Endothelial cell of umbilical vein (primary cell): ENCODE measurements at regions not wholly inside any gene's neighbourhood (a gene's known extent, or its start where the extent isn't known, plus 50 kb on each side); places are given as distances from the start of the nearest gene placed in this dataset.

Experiments used
- BruUV-seq: library from RNA; stranded (reverse); fragments of 400-500 nt; replicated peaks from 2 replicates; lab custom pipeline; 2021; lab: Mats Ljungman, UMichigan
- CTCF ChIA-PET: fragments of 300-600, 350-600 bp; sonication (Branson Sonifier 250); formaldehyde crosslinking; loops from one replicate; lab custom pipeline; 2021; ENCODE audit warnings: antibody characterized with exemption, inconsistent platforms; lab: Charles Lee
- POLR2A ChIA-PET: fragments of 300-600, 350-600 bp; sonication (Branson Sonifier 250); formaldehyde crosslinking; loops from one replicate; lab custom pipeline; 2021; ENCODE audit warnings: antibody characterized with exemption, inconsistent platforms; lab: Charles Lee
- DNase-seq: peaks from one replicate; pipeline ENCODE4 v3.0.0-alpha.2; 2011; ENCODE audit warnings: low read depth, low spot score
- FAIRE-seq: peaks from 2 replicates; lab custom pipeline; 2011; peaks lifted over from hg19 to GRCh38; lab: Jason Lieb, UNC
- H2AFZ ChIP-seq: 2 replicates; pipeline ENCODE4 v1.6.0; 2012; ENCODE audit warnings: low read depth, low read length, control low read depth, inconsistent platforms
- H3K27ac ChIP-seq: 2 replicates; pipeline ENCODE4 v1.5.1; 2011; ENCODE audit warnings: low read depth, mild to moderate bottlenecking, control low read depth, low read length, moderate library complexity; ENCODE audit not compliant: insufficient read depth
- H3K27me3 ChIP-seq, 2 experiments: 2 replicates each; pipeline versions ENCODE4 v1.6.0 to v1.6.1; 2011; ENCODE audit warnings: low read length in 2 of 2, mixed read lengths in 1 of 2; ENCODE audit not compliant: control insufficient read depth in 2 of 2, insufficient read depth in 2 of 2
- H3K36me3 ChIP-seq, 2 experiments: 2 replicates in 1 of 2; 3 replicates in 1 of 2; pipeline ENCODE4 v1.5.1; 2011; ENCODE audit warnings: low read length in 2 of 2, mild to moderate bottlenecking in 1 of 2, moderate library complexity in 1 of 2; ENCODE audit not compliant: control insufficient read depth in 2 of 2, insufficient read depth in 2 of 2; ENCODE audit errors: extremely low read depth in 1 of 2
- H3K4me1 ChIP-seq: 3 replicates; pipeline ENCODE4 v1.5.1; 2011; ENCODE audit warnings: mild to moderate bottlenecking, low read length; ENCODE audit not compliant: control insufficient read depth, insufficient read depth; ENCODE audit errors: extremely low read depth
- H3K4me2 ChIP-seq: 2 replicates; pipeline ENCODE4 v1.6.1; 2011; ENCODE audit warnings: low read length, control low read depth, mixed read lengths; ENCODE audit not compliant: insufficient read depth
- H3K4me3 ChIP-seq, 3 experiments: fragments of 200-600 bp in 1 of 3; sonication (generic), shearing (Covaris generic) in 1 of 3; replicated peaks in 1 of 3; 2 replicates each; pipeline ENCODE4 v1.5.1; 2011 to 2016; ENCODE audit warnings: control low read depth in 3 of 3, low read length in 3 of 3, mild to moderate bottlenecking in 2 of 3, inconsistent platforms in 1 of 3, low read depth in 1 of 3, moderate library complexity in 1 of 3; ENCODE audit not compliant: insufficient read depth in 1 of 3
- H3K79me2 ChIP-seq: 2 replicates; pipeline ENCODE4 v1.6.0; 2012; ENCODE audit warnings: low read length, inconsistent platforms; ENCODE audit not compliant: control insufficient read depth, insufficient read depth
- H3K9ac ChIP-seq: replicated peaks from 2 replicates; pipeline ENCODE3; 2011; ENCODE audit warnings: low read length, control low read depth; ENCODE audit not compliant: insufficient read depth; ENCODE audit errors: extremely low read depth
- H3K9me1 ChIP-seq: replicated peaks from 3 replicates; pipeline ENCODE4 v1.6.0; 2011; ENCODE audit warnings: mild to moderate bottlenecking, low read length; ENCODE audit not compliant: control insufficient read depth, insufficient read depth; ENCODE audit errors: extremely low read depth
- H3K9me3 ChIP-seq: replicated peaks from 2 replicates; pipeline ENCODE4 v1.5.1; 2012; ENCODE audit warnings: low read length, inconsistent platforms; ENCODE audit not compliant: control insufficient read depth, insufficient read depth
- H4K20me1 ChIP-seq: replicated peaks from 2 replicates; pipeline ENCODE3; 2011; ENCODE audit warnings: mild to moderate bottlenecking, low read length; ENCODE audit not compliant: control insufficient read depth, insufficient read depth; ENCODE audit errors: extremely low read depth
- EZH2 ChIP-seq: IDR thresholded peaks from 2 replicates; pipeline ENCODE4 v1.6.1; 2012; ENCODE audit warnings: borderline replicate concordance, low read depth, mild to moderate bottlenecking, moderate library complexity, low read length, inconsistent platforms; ENCODE audit not compliant: severe bottlenecking
- FOS ChIP-seq: IDR thresholded peaks from 2 replicates; pipeline ENCODE4 v1.6.1; 2011; ENCODE audit warnings: mild to moderate bottlenecking, low read length, moderate library complexity, borderline replicate concordance; ENCODE audit not compliant: insufficient read depth
- GATA2 ChIP-seq: IDR thresholded peaks from 2 replicates; pipeline ENCODE4 v1.7.0; 2011; ENCODE audit warnings: low read depth, mild to moderate bottlenecking, moderate library complexity, mixed read lengths, low read length; ENCODE audit not compliant: insufficient read length, insufficient read depth
- JUN ChIP-seq: IDR thresholded peaks from 2 replicates; pipeline ENCODE4 v1.6.1; 2011; ENCODE audit warnings: borderline replicate concordance, low read depth; ENCODE audit not compliant: insufficient read length, insufficient read depth
- MAX ChIP-seq: IDR thresholded peaks from 2 replicates; pipeline ENCODE4 v1.6.1; 2011; ENCODE audit not compliant: insufficient read depth, insufficient read length
- MYC ChIP-seq: IDR thresholded peaks from one replicate; pipeline ENCODE4 v1.6.1; 2011; ENCODE audit warnings: mild to moderate bottlenecking, low read depth, low read length
- POLR2A ChIP-seq: IDR thresholded peaks from 2 replicates; pipeline ENCODE4 v1.6.1; 2012; ENCODE audit warnings: low read depth, mild to moderate bottlenecking, control low read depth, low read length
- POLR2AphosphoS5 ChIP-seq: IDR thresholded peaks from 2 replicates; pipeline ENCODE4 v1.6.1; 2012; ENCODE audit warnings: low read depth, mild to moderate bottlenecking, control low read depth, low read length, moderate library complexity; ENCODE audit not compliant: insufficient read depth
- dilution Hi-C: fragments of 300-500 bp; cut with MboI; formaldehyde crosslinking; loops from one replicate; pipeline ENCODE4 v1.15.0; 2019; ENCODE audit warnings: low sequenced_read_pairs; ENCODE audit not compliant: extremely low pct_ligation_motif_present
- intact Hi-C: fragments of 100-400 bp; cut with micrococcal nuclease; formaldehyde crosslinking; loops from one replicate; pipeline ENCODE4 v1.10.0; 2022
- TF ChIP-seq, protein P1 (sequence below), 2 donors: IDR thresholded peaks; 1 replicate in 1 of 2; 2 replicates in 1 of 2; pipeline ENCODE4 v1.5.1; 2011; ENCODE audit warnings: low read length in 2 of 2, mild to moderate bottlenecking in 2 of 2, moderate library complexity in 2 of 2, control low read depth in 1 of 2, inconsistent platforms in 1 of 2, low read depth in 1 of 2; ENCODE audit not compliant: insufficient read depth in 1 of 2; ENCODE audit errors: extremely low read depth in 1 of 2

DNA sequence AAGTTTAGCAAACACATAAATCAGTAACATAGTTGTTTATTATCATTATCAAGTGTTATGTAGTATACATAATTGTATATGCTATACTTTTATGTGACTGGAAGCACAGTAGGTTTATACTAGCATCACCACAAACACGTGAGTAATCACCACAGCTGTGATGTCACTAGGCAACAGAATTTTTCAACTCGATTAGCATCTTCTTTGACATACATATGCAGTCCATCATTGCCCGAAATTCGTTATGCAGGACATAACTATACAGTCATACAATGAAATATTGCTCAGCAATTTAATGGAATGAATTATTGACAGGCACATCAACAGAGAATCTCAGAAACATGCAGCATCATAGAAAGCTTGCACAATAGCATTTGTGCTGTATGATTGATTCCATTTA, 77.7 kb downstream of the LSM5 start:
- ChIA-PET POLR2A (no interaction called here), CTCF (no interaction called here)
- H2AFZ ChIP-seq, result no peak overlapping the region
- H3K4me2 ChIP-seq, result no peak overlapping the region
- no peak overlapping the region for H3K4me3 ChIP-seq
- intact Hi-C loops, result no loop called here
- no peaks in the 10 kb centered on the region for H3K36me3 ChIP-seq
- H4K20me1 ChIP-seq, result no peaks in the 10 kb centered on the region
- H3K79me2 ChIP-seq, result no peaks in the 10 kb centered on the region
- DNase-seq, result no peak
- no peaks in the 10 kb centered on the region for H3K27me3 ChIP-seq
- TF ChIP-seq GATA2, result no peak
- no peak for TF ChIP-seq POLR2AphosphoS5
- TF ChIP-seq MYC, result no peak
- TF ChIP-seq JUN, result no peak
- FAIRE-seq, result no peak
- no peak overlapping the region for H3K27ac ChIP-seq
- BruUV-seq, result no TSS peak
- H3K9ac ChIP-seq, result no peak overlapping the region
- no peaks in the 10 kb centered on the region for H3K9me3 ChIP-seq
- no peaks in the 10 kb centered on the region for H3K9me1 ChIP-seq
- H3K4me1 ChIP-seq, result no peaks in the 10 kb centered on the region
- dilution Hi-C loops, result no loop called here

DNA sequence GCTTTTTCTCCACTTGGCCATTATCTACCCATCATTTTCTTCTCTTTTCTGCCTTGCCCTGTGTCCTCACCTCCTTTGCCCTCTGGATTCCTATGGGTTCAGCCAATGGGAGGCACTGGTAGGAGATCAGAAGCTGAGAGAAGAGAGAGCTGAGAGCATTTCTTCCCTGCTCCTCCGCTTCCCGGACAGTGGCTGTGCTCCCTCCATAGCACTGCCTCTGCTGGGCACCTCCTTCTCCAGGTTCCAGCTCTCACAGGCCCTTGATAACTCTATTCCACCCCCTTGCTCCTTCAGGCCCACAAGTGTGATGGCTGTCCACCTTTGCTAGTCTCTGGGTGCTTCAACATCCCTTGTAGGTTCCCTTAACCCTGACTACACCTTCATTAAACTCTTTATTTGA, 79.6 kb downstream of the LSM5 start:
- Histone ChIP-seq H4K20me1 (no peaks in the 10 kb centered on the region), H3K4me3 (no peak overlapping the region), H3K9ac (no peak overlapping the region), H3K4me1 (no peaks in the 10 kb centered on the region), H3K9me3 (no peaks in the 10 kb centered on the region), H3K27ac (no peak overlapping the region), H3K4me2 (no peak overlapping the region), H3K27me3 (no peaks in the 10 kb centered on the region), H3K36me3 (no peaks in the 10 kb centered on the region), H3K79me2 (no peaks in the 10 kb centered on the region), H2AFZ (no peak overlapping the region), H3K9me1 (no peaks in the 10 kb centered on the region)
- DNase-seq (no peak), FAIRE-seq (no peak)
- TF ChIP-seq MYC (no peak), EZH2 (no peak), POLR2A (no peak), POLR2AphosphoS5 (no peak), MAX (no peak), JUN (no peak), FOS (no peak), GATA2 (no peak)
- TF ChIP-seq, protein P1, sequence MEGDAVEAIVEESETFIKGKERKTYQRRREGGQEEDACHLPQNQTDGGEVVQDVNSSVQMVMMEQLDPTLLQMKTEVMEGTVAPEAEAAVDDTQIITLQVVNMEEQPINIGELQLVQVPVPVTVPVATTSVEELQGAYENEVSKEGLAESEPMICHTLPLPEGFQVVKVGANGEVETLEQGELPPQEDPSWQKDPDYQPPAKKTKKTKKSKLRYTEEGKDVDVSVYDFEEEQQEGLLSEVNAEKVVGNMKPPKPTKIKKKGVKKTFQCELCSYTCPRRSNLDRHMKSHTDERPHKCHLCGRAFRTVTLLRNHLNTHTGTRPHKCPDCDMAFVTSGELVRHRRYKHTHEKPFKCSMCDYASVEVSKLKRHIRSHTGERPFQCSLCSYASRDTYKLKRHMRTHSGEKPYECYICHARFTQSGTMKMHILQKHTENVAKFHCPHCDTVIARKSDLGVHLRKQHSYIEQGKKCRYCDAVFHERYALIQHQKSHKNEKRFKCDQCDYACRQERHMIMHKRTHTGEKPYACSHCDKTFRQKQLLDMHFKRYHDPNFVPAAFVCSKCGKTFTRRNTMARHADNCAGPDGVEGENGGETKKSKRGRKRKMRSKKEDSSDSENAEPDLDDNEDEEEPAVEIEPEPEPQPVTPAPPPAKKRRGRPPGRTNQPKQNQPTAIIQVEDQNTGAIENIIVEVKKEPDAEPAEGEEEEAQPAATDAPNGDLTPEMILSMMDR (IDR thresholded peaks at IDR 0.05; ENCODE audit: extremely low read depth in 1 of 2, insufficient read depth in 1 of 2, low read depth in 1 of 2, low read length in 2 of 2), result no peak
- no TSS peak for BruUV-seq
- CTCF ChIA-PET, result no interaction called here
- dilution Hi-C loops, result no loop called here
- intact Hi-C loops, result no loop called here
- POLR2A ChIA-PET, result no interaction called here
